GM23338 (cell line): ENCODE measurements at regions not wholly inside any gene's neighbourhood (a gene's known extent, or its start where the extent isn't known, plus 50 kb on each side); places are given as distances from the start of the nearest gene placed in this dataset.
A peak's percentile ranks its signal among the peaks of the same experiment; 100 is the strongest.

Experiments used
- ATAC-seq: fragments of 200-7000 bp; cut with Tn5 transposase; 3 replicates; pipeline ENCODE4 v1.9.1; 2020
- DNase-seq: peaks from one replicate; pipeline ENCODE4 v3.0.0-alpha.2; 2015; ENCODE audit warnings: low spot score
- H2AFZ ChIP-seq: fragments of 200-600 bp; sonication (generic); 2 replicates; pipeline ENCODE4 v1.8.0; 2016; ENCODE audit warnings: antibody characterized with exemption, mild to moderate bottlenecking, moderate library complexity
- H3F3A ChIP-seq: fragments of 200-600 bp; sonication (generic); replicated peaks from 2 replicates; pipeline ENCODE4 v1.8.0; 2017; ENCODE audit warnings: antibody characterized with exemption, mixed run types, low read depth
- H3K27ac ChIP-seq: fragments of 200-600 bp; sonication (generic); 2 replicates; pipeline ENCODE4 v1.6.1; 2016; ENCODE audit warnings: low read depth
- H3K27me3 ChIP-seq: fragments of 200-600 bp; sonication (generic); 2 replicates; pipeline ENCODE4 v1.8.0; 2016; ENCODE audit warnings: mild to moderate bottlenecking, mixed run types, moderate library complexity; ENCODE audit not compliant: insufficient read depth
- H3K36me3 ChIP-seq: fragments of 200-600 bp; sonication (generic); 2 replicates; pipeline ENCODE4 v1.8.0; 2016; ENCODE audit warnings: mild to moderate bottlenecking; ENCODE audit not compliant: insufficient read depth
- H3K4me1 ChIP-seq: fragments of 200-600 bp; sonication (generic); 2 replicates; pipeline ENCODE4 v1.8.0; 2016; ENCODE audit warnings: mild to moderate bottlenecking, moderate library complexity; ENCODE audit not compliant: insufficient read depth
- H3K4me2 ChIP-seq: fragments of 200-600 bp; sonication (generic); 2 replicates; pipeline ENCODE4 v1.7.1; 2017; ENCODE audit warnings: mixed run types
- H3K4me3 ChIP-seq: fragments of 200-600 bp; sonication (generic); 2 replicates; pipeline ENCODE4 v1.6.1; 2016; ENCODE audit warnings: mixed run types
- H3K79me2 ChIP-seq: fragments of 200-600 bp; sonication (generic); replicated peaks from 2 replicates; pipeline ENCODE4 v1.8.0; 2017; ENCODE audit warnings: mild to moderate bottlenecking; ENCODE audit not compliant: insufficient read depth
- H3K9me2 ChIP-seq: fragments of 200-600 bp; sonication (generic); 2 replicates; pipeline ENCODE4 v1.8.0; 2017; ENCODE audit not compliant: insufficient read depth
- H4K20me1 ChIP-seq: fragments of 200-600 bp; sonication (generic); replicated peaks from 2 replicates; pipeline ENCODE4 v1.8.0; 2017; ENCODE audit warnings: mild to moderate bottlenecking; ENCODE audit not compliant: insufficient read depth
- H3K27ac Mint-ChIP-seq: 2 replicates; pipeline ENCODE4 v1.8.0; 2020; ENCODE audit warnings: inconsistent platforms, mild to moderate bottlenecking, moderate library complexity, mixed read lengths
- H3K27me3 Mint-ChIP-seq: 3 replicates; pipeline ENCODE4 v1.8.0; 2022; ENCODE audit warnings: low read depth, mild to moderate bottlenecking, moderate library complexity, mixed read lengths, inconsistent platforms; ENCODE audit not compliant: insufficient read depth, poor library complexity
- H3K36me3 Mint-ChIP-seq: 3 replicates; pipeline ENCODE4 v1.8.0; 2021; ENCODE audit warnings: low read depth, mild to moderate bottlenecking, inconsistent platforms, moderate library complexity, mixed read lengths
- H3K4me1 Mint-ChIP-seq: 3 replicates; pipeline ENCODE4 v1.8.0; 2020; ENCODE audit warnings: mild to moderate bottlenecking, inconsistent platforms, mixed read lengths
- H3K4me3 Mint-ChIP-seq: 3 replicates; pipeline ENCODE4 v1.8.0; 2021; ENCODE audit warnings: moderate library complexity, mild to moderate bottlenecking, inconsistent platforms, mixed read lengths
- H3K9me3 Mint-ChIP-seq: 3 replicates; pipeline ENCODE4 v1.8.0; 2020; ENCODE audit warnings: moderate library complexity, mild to moderate bottlenecking, inconsistent platforms, mixed read lengths
- CREB1 ChIP-seq: fragments of 250-450 bp; sonication (Bioruptor Pico); IDR thresholded peaks from 2 replicates; pipeline ENCODE4 v1.5.0; 2020; ENCODE audit warnings: low read depth, mild to moderate bottlenecking, moderate library complexity
- CTCF ChIP-seq, 2 experiments: fragments of 200-600 bp in 1 of 2; sonication (generic) in 1 of 2; conservative IDR thresholded peaks; 2 replicates each; pipeline versions ENCODE4 v1.5.1 to v1.6.1; 2016 to 2017; ENCODE audit warnings: antibody characterized with exemption in 2 of 2, low read depth in 2 of 2, mild to moderate bottlenecking in 2 of 2, moderate library complexity in 1 of 2
- EZH2phosphoT487 ChIP-seq: fragments of 200-600 bp; sonication (generic); IDR thresholded peaks from one replicate; pipeline ENCODE4 v1.8.1; 2018; ENCODE audit warnings: antibody characterized with exemption; ENCODE audit not compliant: unreplicated experiment
- JUNB ChIP-seq: IDR thresholded peaks from one replicate; pipeline ENCODE4 v1.6.1; 2016; ENCODE audit warnings: antibody characterized with exemption; ENCODE audit not compliant: unreplicated experiment
- NANOG ChIP-seq: IDR thresholded peaks from 2 replicates; pipeline ENCODE4 v1.6.1; 2016; ENCODE audit warnings: antibody characterized with exemption, borderline replicate concordance
- POLR2AphosphoS5 ChIP-seq: IDR thresholded peaks from 2 replicates; pipeline ENCODE4 v1.6.1; 2016; ENCODE audit warnings: antibody characterized with exemption, low read depth
- STAT1 ChIP-seq: IDR thresholded peaks from one replicate; pipeline ENCODE4 v1.6.1; 2016; ENCODE audit warnings: antibody characterized with exemption; ENCODE audit not compliant: unreplicated experiment
- ZNF114 ChIP-seq: fragments of 250-450 bp; sonication (Bioruptor Pico); IDR thresholded peaks from 2 replicates; pipeline ENCODE4 v1.5.0; 2020; ENCODE audit warnings: mild to moderate bottlenecking, moderate library complexity
- ZNF331 ChIP-seq: fragments of 250-450 bp; sonication (Bioruptor Pico); IDR thresholded peaks from 2 replicates; pipeline ENCODE4 v1.5.0; 2020; ENCODE audit warnings: low read depth, mild to moderate bottlenecking, moderate library complexity
- TF ChIP-seq, protein P1 (sequence below): fragments of 250-450 bp; sonication (Bioruptor Pico); IDR thresholded peaks from 2 replicates; pipeline ENCODE4 v1.5.0; 2020; ENCODE audit warnings: mild to moderate bottlenecking, moderate library complexity
- TF ChIP-seq, protein P2 (sequence below): IDR thresholded peaks from one replicate; pipeline ENCODE4 v1.6.1; 2018; ENCODE audit warnings: antibody characterized with exemption; ENCODE audit not compliant: unreplicated experiment
- TF ChIP-seq, protein P3 (sequence below): IDR thresholded peaks from 2 replicates; pipeline ENCODE4 v1.6.1; 2016; ENCODE audit warnings: antibody characterized with exemption

DNA sequence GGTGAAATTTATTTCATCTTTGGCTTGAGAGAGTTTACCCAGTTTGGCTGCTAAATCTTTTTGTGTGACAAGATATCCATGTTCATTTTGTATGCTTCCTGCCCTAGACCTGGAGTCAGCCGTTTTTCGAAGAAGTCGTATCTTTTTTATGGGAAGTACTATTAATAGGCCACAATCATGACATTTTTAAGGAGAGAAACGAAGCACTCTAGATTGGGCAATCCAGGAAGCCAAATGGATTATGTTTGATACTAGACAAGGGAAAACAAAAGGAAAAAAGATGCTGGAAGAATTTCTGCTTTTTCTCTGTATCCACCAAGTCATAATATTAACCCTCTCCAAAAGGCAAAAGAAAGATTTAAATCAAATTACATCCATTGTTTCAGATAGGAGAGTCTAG, 214.6 kb downstream of the HDGFL1 start:
- Mint-ChIP-seq H3K4me3 (no peak overlapping the region), H3K27me3 (no peaks in the 10 kb centered on the region), H3K36me3 (peaks cover 16% of the 10 kb centered on the region), H3K27ac (no peak overlapping the region), H3K4me1 (peaks cover 11% of the 10 kb centered on the region), H3K9me3 (peaks cover 16% of the 10 kb centered on the region)
- no peaks in the 10 kb centered on the region for H3K27me3 ChIP-seq
- H3F3A ChIP-seq, result no peaks in the 10 kb centered on the region
- no peak overlapping the region for H3K4me3 ChIP-seq
- no peaks in the 10 kb centered on the region for H3K79me2 ChIP-seq
- H2AFZ ChIP-seq, result peak overlapping the region; percentile 44; the same call in 1 of the 2 replicates
- no peak for TF ChIP-seq EZH2phosphoT487
- no peak for TF ChIP-seq ZNF114 (CRISPR knock-in tag)
- no peak for TF ChIP-seq STAT1
- TF ChIP-seq, protein P1, sequence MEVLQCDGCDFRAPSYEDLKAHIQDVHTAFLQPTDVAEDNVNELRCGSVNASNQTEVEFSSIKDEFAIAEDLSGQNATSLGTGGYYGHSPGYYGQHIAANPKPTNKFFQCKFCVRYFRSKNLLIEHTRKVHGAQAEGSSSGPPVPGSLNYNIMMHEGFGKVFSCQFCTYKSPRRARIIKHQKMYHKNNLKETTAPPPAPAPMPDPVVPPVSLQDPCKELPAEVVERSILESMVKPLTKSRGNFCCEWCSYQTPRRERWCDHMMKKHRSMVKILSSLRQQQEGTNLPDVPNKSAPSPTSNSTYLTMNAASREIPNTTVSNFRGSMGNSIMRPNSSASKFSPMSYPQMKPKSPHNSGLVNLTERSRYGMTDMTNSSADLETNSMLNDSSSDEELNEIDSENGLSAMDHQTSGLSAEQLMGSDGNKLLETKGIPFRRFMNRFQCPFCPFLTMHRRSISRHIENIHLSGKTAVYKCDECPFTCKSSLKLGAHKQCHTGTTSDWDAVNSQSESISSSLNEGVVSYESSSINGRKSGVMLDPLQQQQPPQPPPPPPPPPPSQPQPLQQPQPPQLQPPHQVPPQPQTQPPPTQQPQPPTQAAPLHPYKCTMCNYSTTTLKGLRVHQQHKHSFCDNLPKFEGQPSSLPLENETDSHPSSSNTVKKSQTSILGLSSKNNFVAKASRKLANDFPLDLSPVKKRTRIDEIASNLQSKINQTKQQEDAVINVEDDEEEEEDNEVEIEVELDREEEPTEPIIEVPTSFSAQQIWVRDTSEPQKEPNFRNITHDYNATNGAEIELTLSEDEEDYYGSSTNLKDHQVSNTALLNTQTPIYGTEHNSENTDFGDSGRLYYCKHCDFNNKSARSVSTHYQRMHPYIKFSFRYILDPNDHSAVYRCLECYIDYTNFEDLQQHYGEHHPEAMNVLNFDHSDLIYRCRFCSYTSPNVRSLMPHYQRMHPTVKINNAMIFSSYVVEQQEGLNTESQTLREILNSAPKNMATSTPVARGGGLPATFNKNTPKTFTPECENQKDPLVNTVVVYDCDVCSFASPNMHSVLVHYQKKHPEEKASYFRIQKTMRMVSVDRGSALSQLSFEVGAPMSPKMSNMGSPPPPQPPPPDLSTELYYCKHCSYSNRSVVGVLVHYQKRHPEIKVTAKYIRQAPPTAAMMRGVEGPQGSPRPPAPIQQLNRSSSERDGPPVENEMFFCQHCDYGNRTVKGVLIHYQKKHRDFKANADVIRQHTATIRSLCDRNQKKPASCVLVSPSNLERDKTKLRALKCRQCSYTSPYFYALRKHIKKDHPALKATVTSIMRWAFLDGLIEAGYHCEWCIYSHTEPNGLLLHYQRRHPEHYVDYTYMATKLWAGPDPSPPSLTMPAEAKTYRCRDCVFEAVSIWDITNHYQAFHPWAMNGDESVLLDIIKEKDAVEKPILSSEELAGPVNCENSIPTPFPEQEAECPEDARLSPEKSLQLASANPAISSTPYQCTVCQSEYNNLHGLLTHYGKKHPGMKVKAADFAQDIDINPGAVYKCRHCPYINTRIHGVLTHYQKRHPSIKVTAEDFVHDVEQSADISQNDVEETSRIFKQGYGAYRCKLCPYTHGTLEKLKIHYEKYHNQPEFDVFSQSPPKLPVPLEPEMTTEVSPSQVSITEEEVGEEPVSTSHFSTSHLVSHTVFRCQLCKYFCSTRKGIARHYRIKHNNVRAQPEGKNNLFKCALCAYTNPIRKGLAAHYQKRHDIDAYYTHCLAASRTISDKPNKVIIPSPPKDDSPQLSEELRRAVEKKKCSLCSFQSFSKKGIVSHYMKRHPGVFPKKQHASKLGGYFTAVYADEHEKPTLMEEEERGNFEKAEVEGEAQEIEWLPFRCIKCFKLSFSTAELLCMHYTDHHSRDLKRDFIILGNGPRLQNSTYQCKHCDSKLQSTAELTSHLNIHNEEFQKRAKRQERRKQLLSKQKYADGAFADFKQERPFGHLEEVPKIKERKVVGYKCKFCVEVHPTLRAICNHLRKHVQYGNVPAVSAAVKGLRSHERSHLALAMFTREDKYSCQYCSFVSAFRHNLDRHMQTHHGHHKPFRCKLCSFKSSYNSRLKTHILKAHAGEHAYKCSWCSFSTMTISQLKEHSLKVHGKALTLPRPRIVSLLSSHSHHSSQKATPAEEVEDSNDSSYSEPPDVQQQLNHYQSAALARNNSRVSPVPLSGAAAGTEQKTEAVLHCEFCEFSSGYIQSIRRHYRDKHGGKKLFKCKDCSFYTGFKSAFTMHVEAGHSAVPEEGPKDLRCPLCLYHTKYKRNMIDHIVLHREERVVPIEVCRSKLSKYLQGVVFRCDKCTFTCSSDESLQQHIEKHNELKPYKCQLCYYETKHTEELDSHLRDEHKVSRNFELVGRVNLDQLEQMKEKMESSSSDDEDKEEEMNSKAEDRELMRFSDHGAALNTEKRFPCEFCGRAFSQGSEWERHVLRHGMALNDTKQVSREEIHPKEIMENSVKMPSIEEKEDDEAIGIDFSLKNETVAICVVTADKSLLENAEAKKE (CRISPR knock-in tag), result no peak
- TF ChIP-seq POLR2AphosphoS5, result no peak
- no peak for TF ChIP-seq JUNB
- no peak for TF ChIP-seq CTCF (conservative IDR thresholded peaks at IDR 0.05; ENCODE audit: low read depth in 2 of 2)
- TF ChIP-seq, protein P2, sequence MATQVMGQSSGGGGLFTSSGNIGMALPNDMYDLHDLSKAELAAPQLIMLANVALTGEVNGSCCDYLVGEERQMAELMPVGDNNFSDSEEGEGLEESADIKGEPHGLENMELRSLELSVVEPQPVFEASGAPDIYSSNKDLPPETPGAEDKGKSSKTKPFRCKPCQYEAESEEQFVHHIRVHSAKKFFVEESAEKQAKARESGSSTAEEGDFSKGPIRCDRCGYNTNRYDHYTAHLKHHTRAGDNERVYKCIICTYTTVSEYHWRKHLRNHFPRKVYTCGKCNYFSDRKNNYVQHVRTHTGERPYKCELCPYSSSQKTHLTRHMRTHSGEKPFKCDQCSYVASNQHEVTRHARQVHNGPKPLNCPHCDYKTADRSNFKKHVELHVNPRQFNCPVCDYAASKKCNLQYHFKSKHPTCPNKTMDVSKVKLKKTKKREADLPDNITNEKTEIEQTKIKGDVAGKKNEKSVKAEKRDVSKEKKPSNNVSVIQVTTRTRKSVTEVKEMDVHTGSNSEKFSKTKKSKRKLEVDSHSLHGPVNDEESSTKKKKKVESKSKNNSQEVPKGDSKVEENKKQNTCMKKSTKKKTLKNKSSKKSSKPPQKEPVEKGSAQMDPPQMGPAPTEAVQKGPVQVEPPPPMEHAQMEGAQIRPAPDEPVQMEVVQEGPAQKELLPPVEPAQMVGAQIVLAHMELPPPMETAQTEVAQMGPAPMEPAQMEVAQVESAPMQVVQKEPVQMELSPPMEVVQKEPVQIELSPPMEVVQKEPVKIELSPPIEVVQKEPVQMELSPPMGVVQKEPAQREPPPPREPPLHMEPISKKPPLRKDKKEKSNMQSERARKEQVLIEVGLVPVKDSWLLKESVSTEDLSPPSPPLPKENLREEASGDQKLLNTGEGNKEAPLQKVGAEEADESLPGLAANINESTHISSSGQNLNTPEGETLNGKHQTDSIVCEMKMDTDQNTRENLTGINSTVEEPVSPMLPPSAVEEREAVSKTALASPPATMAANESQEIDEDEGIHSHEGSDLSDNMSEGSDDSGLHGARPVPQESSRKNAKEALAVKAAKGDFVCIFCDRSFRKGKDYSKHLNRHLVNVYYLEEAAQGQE, result no peak
- no peak for TF ChIP-seq ZNF331 (CRISPR knock-in tag)
- TF ChIP-seq NANOG, result no peak
- TF ChIP-seq, protein P3, sequence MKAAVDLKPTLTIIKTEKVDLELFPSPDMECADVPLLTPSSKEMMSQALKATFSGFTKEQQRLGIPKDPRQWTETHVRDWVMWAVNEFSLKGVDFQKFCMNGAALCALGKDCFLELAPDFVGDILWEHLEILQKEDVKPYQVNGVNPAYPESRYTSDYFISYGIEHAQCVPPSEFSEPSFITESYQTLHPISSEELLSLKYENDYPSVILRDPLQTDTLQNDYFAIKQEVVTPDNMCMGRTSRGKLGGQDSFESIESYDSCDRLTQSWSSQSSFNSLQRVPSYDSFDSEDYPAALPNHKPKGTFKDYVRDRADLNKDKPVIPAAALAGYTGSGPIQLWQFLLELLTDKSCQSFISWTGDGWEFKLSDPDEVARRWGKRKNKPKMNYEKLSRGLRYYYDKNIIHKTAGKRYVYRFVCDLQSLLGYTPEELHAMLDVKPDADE, result no peak
- TF ChIP-seq CREB1 (CRISPR knock-in tag), result no peak
- no peak overlapping the region for H3K27ac ChIP-seq
- DNase-seq (no peak), ATAC-seq (no peak)
- H3K4me2 ChIP-seq, result no peak overlapping the region
- H3K36me3 ChIP-seq, result no peaks in the 10 kb centered on the region
- no peaks in the 10 kb centered on the region for H4K20me1 ChIP-seq
- peaks cover 12% of the 10 kb centered on the region for H3K4me1 ChIP-seq
- no peaks in the 10 kb centered on the region for H3K9me2 ChIP-seq
